H9 (cell line): ENCODE measurements at regions not wholly inside any gene's neighbourhood (a gene's known extent, or its start where the extent isn't known, plus 50 kb on each side); places are given as distances from the start of the nearest gene placed in this dataset.

ENCODE experiments used
- DNase-seq: peaks from one replicate; pipeline ENCODE4 v3.0.0-alpha.2; 2017
- H2AFZ ChIP-seq: one replicate; pipeline ENCODE4 v1.6.1; 2013; ENCODE audit warnings: mild to moderate bottlenecking, low read length, control low read depth, moderate library complexity
- H2AK5ac ChIP-seq: 2 replicates; pipeline ENCODE4 v1.6.1; 2013; ENCODE audit warnings: low read length, control low read depth, mixed read lengths; ENCODE audit not compliant: insufficient read length
- H2BK120ac ChIP-seq: one replicate; pipeline ENCODE4 v1.6.1; 2013; ENCODE audit warnings: low read depth, mild to moderate bottlenecking, low read length, control low read depth, inconsistent platforms; ENCODE audit not compliant: poor library complexity, severe bottlenecking
- H2BK12ac ChIP-seq: 2 replicates; pipeline ENCODE4 v1.6.1; 2013; ENCODE audit warnings: low read length, control low read depth, mixed read lengths, low read depth; ENCODE audit not compliant: insufficient read length
- H2BK15ac ChIP-seq: 2 replicates; pipeline ENCODE4 v1.6.1; 2013; ENCODE audit warnings: low read depth, low read length, control low read depth
- H2BK20ac ChIP-seq: one replicate; pipeline ENCODE4 v1.6.1; 2013; ENCODE audit warnings: low read depth, mild to moderate bottlenecking, low read length, control low read depth, inconsistent platforms; ENCODE audit not compliant: poor library complexity, severe bottlenecking
- H2BK5ac ChIP-seq: 2 replicates; pipeline ENCODE4 v1.6.1; 2013; ENCODE audit warnings: low read length, control low read depth, mixed read lengths; ENCODE audit not compliant: insufficient read length
- H3K14ac ChIP-seq: 2 replicates; pipeline ENCODE4 v1.6.1; 2013; ENCODE audit warnings: low read length, control low read depth; ENCODE audit not compliant: insufficient read depth
- H3K18ac ChIP-seq: 2 replicates; pipeline ENCODE4 v1.6.1; 2013; ENCODE audit warnings: low read depth, mild to moderate bottlenecking, mixed read lengths, low read length, control low read depth; ENCODE audit not compliant: insufficient read length
- H3K23ac ChIP-seq: 2 replicates; pipeline ENCODE4 v1.6.1; 2013; ENCODE audit warnings: low read length, control low read depth, mixed read lengths, low read depth; ENCODE audit not compliant: insufficient read length
- H3K23me2 ChIP-seq: 2 replicates; pipeline ENCODE4 v1.6.1; 2013; ENCODE audit warnings: low read depth, mild to moderate bottlenecking, mixed read lengths, low read length, control low read depth; ENCODE audit not compliant: insufficient read length, poor library complexity, severe bottlenecking
- H3K27ac ChIP-seq: 2 replicates; pipeline ENCODE4 v1.5.1; 2013; ENCODE audit warnings: low read length, control low read depth, mixed read lengths, low read depth; ENCODE audit not compliant: insufficient read length
- H3K27me3 ChIP-seq: 2 replicates; pipeline ENCODE4 v1.6.1; 2013; ENCODE audit warnings: low read length, control low read depth, inconsistent platforms; ENCODE audit not compliant: insufficient read depth
- H3K4ac ChIP-seq: 2 replicates; pipeline ENCODE4 v1.6.1; 2013; ENCODE audit warnings: low read depth, mild to moderate bottlenecking, control low read depth, inconsistent platforms, low read length, moderate library complexity
- H3K4me1 ChIP-seq: 2 replicates; pipeline ENCODE4 v1.6.1; 2013; ENCODE audit warnings: low read length, control low read depth, inconsistent platforms; ENCODE audit not compliant: insufficient read depth
- H3K4me2 ChIP-seq: 2 replicates; pipeline ENCODE4 v1.6.1; 2013; ENCODE audit warnings: low read length, control low read depth, mixed read lengths; ENCODE audit not compliant: insufficient read length, insufficient read depth
- H3K56ac ChIP-seq: 2 replicates; pipeline ENCODE4 v1.6.1; 2013; ENCODE audit warnings: low read depth, mild to moderate bottlenecking, mixed read lengths, low read length, control low read depth; ENCODE audit not compliant: insufficient read length
- H3K79me1 ChIP-seq: 2 replicates; pipeline ENCODE4 v1.6.1; 2013; ENCODE audit warnings: low read depth, mild to moderate bottlenecking, moderate library complexity, low read length, control low read depth, inconsistent platforms; ENCODE audit not compliant: insufficient read depth, poor library complexity, severe bottlenecking
- H3K79me2 ChIP-seq: 2 replicates; pipeline ENCODE4 v1.6.1; 2013; ENCODE audit warnings: low read length, control low read depth, inconsistent platforms; ENCODE audit not compliant: insufficient read depth
- H3K9ac ChIP-seq: 2 replicates; pipeline ENCODE4 v1.6.1; 2013; ENCODE audit warnings: low read length, control low read depth, mixed read lengths; ENCODE audit not compliant: insufficient read length; ENCODE audit errors: extremely low read depth
- H3K9me3 ChIP-seq: one replicate; pipeline ENCODE4 v1.6.1; 2013; ENCODE audit warnings: low read depth, low read length, inconsistent platforms; ENCODE audit not compliant: control insufficient read depth
- H3T11ph ChIP-seq: one replicate; pipeline ENCODE4 v1.6.1; 2013; ENCODE audit warnings: mild to moderate bottlenecking, low read length, control low read depth, inconsistent platforms
- H4K20me1 ChIP-seq: one replicate; pipeline ENCODE4 v1.6.1; 2013; ENCODE audit not compliant: control insufficient read depth, insufficient read length, insufficient read depth
- H4K5ac ChIP-seq: 2 replicates; pipeline ENCODE4 v1.6.1; 2013; ENCODE audit warnings: low read depth, mild to moderate bottlenecking, mixed read lengths, low read length, control low read depth; ENCODE audit not compliant: insufficient read length
- H4K8ac ChIP-seq: replicated peaks from 2 replicates; pipeline ENCODE4 v1.6.1; 2013; ENCODE audit warnings: low read length, control low read depth, mixed read lengths, low read depth; ENCODE audit not compliant: insufficient read length
- H4K91ac ChIP-seq: 2 replicates; pipeline ENCODE4 v1.6.1; 2013; ENCODE audit warnings: low read depth, mild to moderate bottlenecking, moderate library complexity, mixed read lengths, low read length, control low read depth; ENCODE audit not compliant: insufficient read length
- H3K27ac Mint-ChIP-seq, 3 experiments: 2 replicates in 2 of 3; 3 replicates in 1 of 3; pipeline ENCODE4 v1.8.0; 2020 to 2021; ENCODE audit warnings: mixed read lengths in 3 of 3, mild to moderate bottlenecking in 1 of 3, moderate library complexity in 1 of 3
- H3K27me3 Mint-ChIP-seq: 2 replicates; pipeline ENCODE4 v1.8.0; 2021; ENCODE audit warnings: low read depth, mild to moderate bottlenecking, moderate library complexity, mixed read lengths
- H3K36me3 Mint-ChIP-seq, 3 experiments: 2 replicates in 2 of 3; 3 replicates in 1 of 3; pipeline ENCODE4 v1.8.0; 2020 to 2021; ENCODE audit warnings: low read depth in 3 of 3, mixed read lengths in 3 of 3; ENCODE audit not compliant: insufficient read depth in 1 of 3
- H3K4me1 Mint-ChIP-seq, 2 experiments: 2 replicates each; pipeline ENCODE4 v1.8.0; 2020; ENCODE audit warnings: mixed read lengths in 2 of 2
- H3K4me3 Mint-ChIP-seq, 2 experiments: 2 replicates in 1 of 2; 3 replicates in 1 of 2; pipeline ENCODE4 v1.8.0; 2020 to 2021; ENCODE audit warnings: mild to moderate bottlenecking in 2 of 2, mixed read lengths in 2 of 2, moderate library complexity in 1 of 2
- H3K9me3 Mint-ChIP-seq, 2 experiments: 2 replicates in 1 of 2; 3 replicates in 1 of 2; pipeline ENCODE4 v1.8.0; 2020; ENCODE audit warnings: mild to moderate bottlenecking in 2 of 2, mixed read lengths in 2 of 2, moderate library complexity in 1 of 2
- CTCF ChIP-seq: fragments of 200-600 bp; sonication (generic); conservative IDR thresholded peaks from 3 replicates; pipeline ENCODE4 v1.8.0; 2021; ENCODE audit warnings: antibody characterized with exemption, mild to moderate bottlenecking
- WGBS: extraction: QIAGEN DNeasy Blood & Tissue Kit; methylation state at CpG from one replicate; pipeline ENCODE4 v1.1.7; 2013; ENCODE audit warnings: missing lambda C conversion rate, low lambda C conversion rate, mixed read lengths; ENCODE audit not compliant: insufficient read length; ENCODE audit errors: extremely low coverage; 5-methylcytosine and 5-hydroxymethylcytosine counted together

GRCh38 chr1:218983848-218984247, 189.8 kb upstream of the LYPLAL1 start:
- no peaks in the 10 kb centered on the region for H3K27me3 ChIP-seq
- H3K4ac ChIP-seq: no peak overlapping the region
- no peaks in the 10 kb centered on the region for H3K36me3 Mint-ChIP-seq
- H3K4me2 ChIP-seq: no peak overlapping the region
- peak; percentile 65 for TF ChIP-seq CTCF
- no peak overlapping the region for H2BK15ac ChIP-seq
- H3K14ac ChIP-seq: no peak overlapping the region
- H2AFZ ChIP-seq: no peak overlapping the region
- H2BK5ac ChIP-seq: no peak overlapping the region
- no peaks in the 10 kb centered on the region for H3K9me3 ChIP-seq
- H3K23ac ChIP-seq: no peak overlapping the region
- H3K79me2 ChIP-seq: no peaks in the 10 kb centered on the region
- H2BK20ac ChIP-seq: no peak overlapping the region
- no peaks in the 10 kb centered on the region for H3K4me1 ChIP-seq
- no peaks in the 10 kb centered on the region for H3K27me3 Mint-ChIP-seq
- H3K4me3 Mint-ChIP-seq: no peak overlapping the region
- no peak overlapping the region for H4K91ac ChIP-seq
- H2BK120ac ChIP-seq: no peak overlapping the region
- no peak overlapping the region for H2BK12ac ChIP-seq
- H4K8ac ChIP-seq: no peak overlapping the region
- WGBS: no CpG with 5 or more reads among the region's 4 CpGs
- no peaks in the 10 kb centered on the region for H3K4me1 Mint-ChIP-seq
- H3K9me3 Mint-ChIP-seq: peaks cover 0 to 4% of the 10 kb centered on the region in 2 experiments; a peak in 1 of 5 replicates
- H3K56ac ChIP-seq: no peak overlapping the region
- H2AK5ac ChIP-seq: no peak overlapping the region
- H3K18ac ChIP-seq: no peak overlapping the region
- H3K23me2 ChIP-seq: no peaks in the 10 kb centered on the region
- DNase-seq: peak; percentile 54
- no peaks in the 10 kb centered on the region for H3K79me1 ChIP-seq
- H4K20me1 ChIP-seq: no peaks in the 10 kb centered on the region
- no peak overlapping the region for H3T11ph ChIP-seq
- no peak overlapping the region for H3K27ac ChIP-seq
- no peak overlapping the region for H3K9ac ChIP-seq
- no peak overlapping the region for H4K5ac ChIP-seq
- H3K27ac Mint-ChIP-seq: no peak overlapping the region
